Endothelial cell of umbilical vein (primary cell): ENCODE measurements at regions not wholly inside any gene's neighbourhood (a gene's known extent, or its start where the extent isn't known, plus 50 kb on each side); places are given as distances from the start of the nearest gene placed in this dataset.

Experiments used
- BruUV-seq: library from RNA; stranded (reverse); fragments of 400-500 nt; replicated peaks from 2 replicates; lab custom pipeline; 2021; lab: Mats Ljungman, UMichigan
- CTCF ChIA-PET: fragments of 300-600, 350-600 bp; sonication (Branson Sonifier 250); formaldehyde crosslinking; loops from one replicate; lab custom pipeline; 2021; ENCODE audit warnings: antibody characterized with exemption, inconsistent platforms; lab: Charles Lee
- POLR2A ChIA-PET: fragments of 300-600, 350-600 bp; sonication (Branson Sonifier 250); formaldehyde crosslinking; loops from one replicate; lab custom pipeline; 2021; ENCODE audit warnings: antibody characterized with exemption, inconsistent platforms; lab: Charles Lee
- DNase-seq: peaks from one replicate; pipeline ENCODE4 v3.0.0-alpha.2; 2011; ENCODE audit warnings: low read depth, low spot score
- FAIRE-seq: peaks from 2 replicates; lab custom pipeline; 2011; peaks lifted over from hg19 to GRCh38; lab: Jason Lieb, UNC
- H2AFZ ChIP-seq: 2 replicates; pipeline ENCODE4 v1.6.0; 2012; ENCODE audit warnings: low read depth, low read length, control low read depth, inconsistent platforms
- H3K27ac ChIP-seq: 2 replicates; pipeline ENCODE4 v1.5.1; 2011; ENCODE audit warnings: low read depth, mild to moderate bottlenecking, control low read depth, low read length, moderate library complexity; ENCODE audit not compliant: insufficient read depth
- H3K27me3 ChIP-seq, 2 experiments: 2 replicates each; pipeline versions ENCODE4 v1.6.0 to v1.6.1; 2011; ENCODE audit warnings: low read length in 2 of 2, mixed read lengths in 1 of 2; ENCODE audit not compliant: control insufficient read depth in 2 of 2, insufficient read depth in 2 of 2
- H3K36me3 ChIP-seq, 2 experiments: 2 replicates in 1 of 2; 3 replicates in 1 of 2; pipeline ENCODE4 v1.5.1; 2011; ENCODE audit warnings: low read length in 2 of 2, mild to moderate bottlenecking in 1 of 2, moderate library complexity in 1 of 2; ENCODE audit not compliant: control insufficient read depth in 2 of 2, insufficient read depth in 2 of 2; ENCODE audit errors: extremely low read depth in 1 of 2
- H3K4me1 ChIP-seq: 3 replicates; pipeline ENCODE4 v1.5.1; 2011; ENCODE audit warnings: mild to moderate bottlenecking, low read length; ENCODE audit not compliant: control insufficient read depth, insufficient read depth; ENCODE audit errors: extremely low read depth
- H3K4me2 ChIP-seq: 2 replicates; pipeline ENCODE4 v1.6.1; 2011; ENCODE audit warnings: low read length, control low read depth, mixed read lengths; ENCODE audit not compliant: insufficient read depth
- H3K4me3 ChIP-seq, 3 experiments: fragments of 200-600 bp in 1 of 3; sonication (generic), shearing (Covaris generic) in 1 of 3; replicated peaks in 1 of 3; 2 replicates each; pipeline ENCODE4 v1.5.1; 2011 to 2016; ENCODE audit warnings: control low read depth in 3 of 3, low read length in 3 of 3, mild to moderate bottlenecking in 2 of 3, inconsistent platforms in 1 of 3, low read depth in 1 of 3, moderate library complexity in 1 of 3; ENCODE audit not compliant: insufficient read depth in 1 of 3
- H3K79me2 ChIP-seq: 2 replicates; pipeline ENCODE4 v1.6.0; 2012; ENCODE audit warnings: low read length, inconsistent platforms; ENCODE audit not compliant: control insufficient read depth, insufficient read depth
- H3K9ac ChIP-seq: replicated peaks from 2 replicates; pipeline ENCODE3; 2011; ENCODE audit warnings: low read length, control low read depth; ENCODE audit not compliant: insufficient read depth; ENCODE audit errors: extremely low read depth
- H3K9me1 ChIP-seq: replicated peaks from 3 replicates; pipeline ENCODE4 v1.6.0; 2011; ENCODE audit warnings: mild to moderate bottlenecking, low read length; ENCODE audit not compliant: control insufficient read depth, insufficient read depth; ENCODE audit errors: extremely low read depth
- H3K9me3 ChIP-seq: replicated peaks from 2 replicates; pipeline ENCODE4 v1.5.1; 2012; ENCODE audit warnings: low read length, inconsistent platforms; ENCODE audit not compliant: control insufficient read depth, insufficient read depth
- H4K20me1 ChIP-seq: replicated peaks from 2 replicates; pipeline ENCODE3; 2011; ENCODE audit warnings: mild to moderate bottlenecking, low read length; ENCODE audit not compliant: control insufficient read depth, insufficient read depth; ENCODE audit errors: extremely low read depth
- CTCF ChIP-seq, 2 donors: IDR thresholded peaks; 1 replicate in 1 of 2; 2 replicates in 1 of 2; pipeline ENCODE4 v1.5.1; 2011; ENCODE audit warnings: low read length in 2 of 2, mild to moderate bottlenecking in 2 of 2, moderate library complexity in 2 of 2, control low read depth in 1 of 2, inconsistent platforms in 1 of 2, low read depth in 1 of 2; ENCODE audit not compliant: insufficient read depth in 1 of 2; ENCODE audit errors: extremely low read depth in 1 of 2
- EZH2 ChIP-seq: IDR thresholded peaks from 2 replicates; pipeline ENCODE4 v1.6.1; 2012; ENCODE audit warnings: borderline replicate concordance, low read depth, mild to moderate bottlenecking, moderate library complexity, low read length, inconsistent platforms; ENCODE audit not compliant: severe bottlenecking
- FOS ChIP-seq: IDR thresholded peaks from 2 replicates; pipeline ENCODE4 v1.6.1; 2011; ENCODE audit warnings: mild to moderate bottlenecking, low read length, moderate library complexity, borderline replicate concordance; ENCODE audit not compliant: insufficient read depth
- GATA2 ChIP-seq: IDR thresholded peaks from 2 replicates; pipeline ENCODE4 v1.7.0; 2011; ENCODE audit warnings: low read depth, mild to moderate bottlenecking, moderate library complexity, mixed read lengths, low read length; ENCODE audit not compliant: insufficient read length, insufficient read depth
- JUN ChIP-seq: IDR thresholded peaks from 2 replicates; pipeline ENCODE4 v1.6.1; 2011; ENCODE audit warnings: borderline replicate concordance, low read depth; ENCODE audit not compliant: insufficient read length, insufficient read depth
- MYC ChIP-seq: IDR thresholded peaks from one replicate; pipeline ENCODE4 v1.6.1; 2011; ENCODE audit warnings: mild to moderate bottlenecking, low read depth, low read length
- POLR2A ChIP-seq: IDR thresholded peaks from 2 replicates; pipeline ENCODE4 v1.6.1; 2012; ENCODE audit warnings: low read depth, mild to moderate bottlenecking, control low read depth, low read length
- POLR2AphosphoS5 ChIP-seq: IDR thresholded peaks from 2 replicates; pipeline ENCODE4 v1.6.1; 2012; ENCODE audit warnings: low read depth, mild to moderate bottlenecking, control low read depth, low read length, moderate library complexity; ENCODE audit not compliant: insufficient read depth
- dilution Hi-C: fragments of 300-500 bp; cut with MboI; formaldehyde crosslinking; loops from one replicate; pipeline ENCODE4 v1.15.0; 2019; ENCODE audit warnings: low sequenced_read_pairs; ENCODE audit not compliant: extremely low pct_ligation_motif_present
- intact Hi-C: fragments of 100-400 bp; cut with micrococcal nuclease; formaldehyde crosslinking; loops from one replicate; pipeline ENCODE4 v1.10.0; 2022
- TF ChIP-seq, protein P1 (sequence below): IDR thresholded peaks from 2 replicates; pipeline ENCODE4 v1.6.1; 2011; ENCODE audit not compliant: insufficient read depth, insufficient read length

DNA sequence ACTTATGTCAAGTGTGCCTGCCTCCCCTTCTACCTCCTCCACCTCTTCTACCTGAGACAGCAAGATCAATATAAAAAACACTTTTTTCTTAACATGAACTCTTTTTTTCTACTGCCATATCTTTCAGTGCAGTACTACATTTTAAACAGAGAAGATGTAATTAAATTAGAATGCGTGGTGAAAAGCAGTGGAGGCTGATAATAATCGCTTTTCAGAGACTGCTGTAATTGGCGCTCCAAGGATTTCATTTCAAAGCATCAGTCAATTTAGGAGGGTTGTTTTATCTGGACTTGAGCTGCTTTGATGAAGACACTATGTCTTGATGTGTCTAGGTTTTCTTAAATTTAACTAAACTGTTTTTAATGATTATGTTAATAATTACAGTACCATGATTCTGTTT is 85.3 kb upstream of the CRBN start:
- intact Hi-C loops (no loop called here), dilution Hi-C loops (no loop called here)
- peaks cover 2% of the 10 kb centered on the region for H3K9me3 ChIP-seq
- no peaks in the 10 kb centered on the region for H3K36me3 ChIP-seq
- no peak overlapping the region for H3K4me2 ChIP-seq
- no peak for TF ChIP-seq EZH2
- TF ChIP-seq POLR2A, result no peak
- no peak for TF ChIP-seq FOS
- TF ChIP-seq CTCF (IDR thresholded peaks at IDR 0.05; ENCODE audit: extremely low read depth in 1 of 2, insufficient read depth in 1 of 2, low read depth in 1 of 2, low read length in 2 of 2), result no peak
- no peak for TF ChIP-seq GATA2
- TF ChIP-seq POLR2AphosphoS5, result no peak
- TF ChIP-seq, protein P1, sequence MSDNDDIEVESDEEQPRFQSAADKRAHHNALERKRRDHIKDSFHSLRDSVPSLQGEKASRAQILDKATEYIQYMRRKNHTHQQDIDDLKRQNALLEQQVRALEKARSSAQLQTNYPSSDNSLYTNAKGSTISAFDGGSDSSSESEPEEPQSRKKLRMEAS, result no peak
- TF ChIP-seq MYC, result no peak
- TF ChIP-seq JUN, result no peak
- ChIA-PET POLR2A (no interaction called here), CTCF (no interaction called here)
- H2AFZ ChIP-seq, result no peak overlapping the region
- H3K9me1 ChIP-seq, result no peaks in the 10 kb centered on the region
- H3K27me3 ChIP-seq, result no peaks in the 10 kb centered on the region
- H3K79me2 ChIP-seq, result no peaks in the 10 kb centered on the region
- no peak overlapping the region for H3K9ac ChIP-seq
- DNase-seq (no peak), FAIRE-seq (no peak)
- no peak overlapping the region for H3K4me3 ChIP-seq
- no peaks in the 10 kb centered on the region for H3K4me1 ChIP-seq
- H3K27ac ChIP-seq, result no peak overlapping the region
- BruUV-seq, result no TSS peak
- H4K20me1 ChIP-seq, result no peaks in the 10 kb centered on the region
